HPDE6-E6E7 (cell line): ENCODE measurements at regions not wholly inside any gene's neighbourhood (a gene's known extent, or its start where the extent isn't known, plus 50 kb on each side); places are given as distances from the start of the nearest gene placed in this dataset.

ENCODE experiments used
- DNase-seq: peaks from one replicate; pipeline ENCODE4 v3.0.0; 2011; ENCODE audit warnings: missing footprints; ENCODE audit errors: extremely low spot score

DNA sequence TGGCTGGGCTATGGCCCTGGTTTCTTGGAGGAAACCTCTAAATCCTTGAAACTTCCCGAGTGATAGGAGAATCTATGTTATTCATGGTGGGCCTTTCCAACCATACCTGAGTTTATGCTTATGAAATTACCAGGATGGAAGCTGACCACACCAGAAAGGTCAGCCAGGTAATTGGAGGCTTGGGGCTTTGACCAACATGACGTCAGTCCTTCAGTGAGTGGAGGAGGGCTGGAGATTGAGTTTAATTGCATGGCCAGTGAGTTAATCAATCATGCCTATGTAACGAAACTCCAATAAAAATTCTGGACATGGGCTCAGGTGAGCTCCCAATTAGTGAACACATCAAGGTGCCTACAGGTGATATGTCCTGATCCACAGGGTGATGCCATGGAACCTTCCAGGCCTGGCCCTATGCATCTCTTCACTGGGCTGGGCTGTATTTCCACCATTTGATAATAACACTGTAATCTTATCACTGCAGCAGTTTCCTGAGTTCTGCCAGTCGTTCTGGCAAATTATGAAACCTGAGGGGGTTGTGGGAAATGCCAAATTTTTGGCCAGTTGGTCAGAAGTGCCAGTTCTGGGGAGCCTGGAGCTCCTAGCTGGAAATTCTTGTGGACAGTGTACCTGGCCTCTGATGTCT, 106.5 kb downstream of the CDH26 start:
- no peak for DNase-seq

DNA sequence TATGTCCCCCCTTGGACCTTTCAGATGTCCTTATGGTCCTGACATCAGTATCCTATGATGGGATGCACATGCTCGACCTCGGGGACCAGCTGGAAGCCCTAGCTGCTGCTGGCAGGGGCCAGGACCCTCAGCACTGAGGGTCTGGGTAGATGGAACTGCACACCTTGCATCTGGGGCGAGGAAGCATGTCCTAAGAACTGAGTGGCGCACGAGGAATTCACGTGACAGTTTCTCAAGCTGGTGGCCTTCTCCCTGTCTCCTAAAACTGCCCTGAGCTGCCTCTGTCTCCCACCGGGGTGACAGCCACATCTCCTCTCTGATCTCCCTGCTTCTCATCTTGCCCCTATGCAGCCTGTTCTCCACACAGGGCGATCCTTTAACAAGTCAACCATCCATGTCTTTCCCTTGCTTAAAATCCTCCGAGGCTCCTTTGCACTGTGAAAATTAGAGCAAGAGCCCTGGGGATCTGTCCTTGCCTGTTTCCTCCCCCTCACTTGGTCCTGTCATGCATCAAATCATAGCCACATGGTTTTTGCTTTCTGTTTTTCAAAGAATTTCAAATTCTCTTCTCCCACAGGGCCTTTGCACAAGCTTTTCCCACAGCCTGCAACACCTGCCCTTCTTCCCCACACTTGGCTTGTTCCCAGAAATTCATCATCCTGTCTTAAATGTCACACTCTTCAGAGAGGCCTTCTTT, 107.7 kb downstream of the CDH26 start:
- no peak for DNase-seq

DNA sequence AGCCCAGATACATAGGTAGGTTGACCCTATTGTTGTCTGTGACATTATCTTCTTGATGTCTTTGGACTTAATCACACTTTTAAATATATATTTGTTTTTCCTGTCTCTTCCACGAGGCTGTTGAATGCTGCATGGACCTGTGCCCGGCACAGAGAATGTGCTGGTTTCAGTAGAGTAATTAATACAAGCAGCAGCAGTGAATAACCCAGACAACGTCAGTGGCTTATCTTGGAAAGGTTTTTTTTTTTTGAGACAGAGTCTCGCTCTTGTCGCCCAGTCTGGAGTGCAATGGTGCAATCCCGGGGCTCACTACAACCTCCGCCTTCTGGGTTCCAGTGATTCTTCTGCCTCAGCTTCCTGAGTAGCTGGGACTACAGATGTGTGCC, 108.2 kb downstream of the CDH26 start:
- DNase-seq = no peak

- DNase-seq = no peak
These were observed 110.3 kb downstream of the CDH26 start for GRCh38 chr20:60068509-60068908.

DNA sequence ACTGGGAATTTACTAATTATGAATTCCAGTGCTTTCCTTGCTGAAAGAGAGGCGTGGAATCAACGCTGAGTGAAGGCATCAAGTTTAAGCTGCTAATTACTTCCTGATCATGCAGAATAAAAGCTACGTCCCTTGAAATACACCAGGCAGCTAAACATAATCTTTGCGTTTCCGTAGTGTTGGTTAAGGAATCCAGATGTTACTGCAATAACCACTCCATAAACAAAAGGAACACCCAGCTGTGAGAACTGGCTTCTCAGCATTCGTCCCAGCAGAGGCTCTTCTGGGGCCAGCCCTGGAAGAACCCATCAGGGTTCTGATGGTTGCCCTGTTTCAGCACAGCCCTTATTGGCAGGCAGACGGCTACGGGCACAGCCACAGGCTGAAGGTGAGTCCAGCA, 111.4 kb downstream of the CDH26 start:
- DNase-seq = no peak

- no peak for DNase-seq
These were observed 112.6 kb downstream of the CDH26 start for GRCh38 chr20:60070791-60071190.

DNA sequence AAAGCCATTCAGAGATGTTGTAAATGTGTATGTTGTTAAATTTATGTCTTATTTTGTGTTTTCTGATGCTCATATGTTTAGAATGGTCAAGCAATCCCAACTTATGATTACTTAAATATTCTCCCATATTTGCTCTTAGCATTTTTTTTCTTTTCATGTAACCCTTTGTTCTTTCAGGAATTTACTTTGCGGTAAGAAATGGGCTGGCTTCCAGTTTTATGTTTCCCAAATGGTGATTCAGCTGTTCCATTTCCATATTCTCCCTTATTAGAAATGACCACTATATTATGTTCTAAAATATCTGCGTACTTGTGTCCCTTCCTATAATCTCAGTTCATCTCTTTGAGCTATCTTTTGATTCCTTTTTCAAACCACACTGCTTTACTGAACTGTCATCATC, 113.7 kb downstream of the CDH26 start:
- no peak for DNase-seq

DNA sequence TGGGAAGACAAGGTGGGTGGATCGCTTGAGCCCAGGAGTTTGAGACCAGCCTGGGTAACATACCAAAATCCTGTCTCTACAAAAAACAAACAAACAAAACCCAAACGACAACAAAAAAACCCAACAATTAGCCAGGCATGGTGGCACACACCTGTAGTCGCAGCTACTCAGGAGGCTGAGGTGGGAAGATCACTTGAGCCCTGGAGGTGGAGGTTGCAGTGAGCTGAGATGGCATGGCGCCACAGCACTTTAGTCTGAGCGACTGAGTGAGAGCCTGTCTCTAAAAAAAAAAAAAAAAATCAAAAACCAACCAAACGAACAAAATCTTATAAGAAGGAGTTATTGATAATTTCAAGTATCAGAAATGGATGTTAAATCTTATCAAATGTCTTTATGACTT, 114.9 kb downstream of the CDH26 start:
- no peak for DNase-seq

DNA sequence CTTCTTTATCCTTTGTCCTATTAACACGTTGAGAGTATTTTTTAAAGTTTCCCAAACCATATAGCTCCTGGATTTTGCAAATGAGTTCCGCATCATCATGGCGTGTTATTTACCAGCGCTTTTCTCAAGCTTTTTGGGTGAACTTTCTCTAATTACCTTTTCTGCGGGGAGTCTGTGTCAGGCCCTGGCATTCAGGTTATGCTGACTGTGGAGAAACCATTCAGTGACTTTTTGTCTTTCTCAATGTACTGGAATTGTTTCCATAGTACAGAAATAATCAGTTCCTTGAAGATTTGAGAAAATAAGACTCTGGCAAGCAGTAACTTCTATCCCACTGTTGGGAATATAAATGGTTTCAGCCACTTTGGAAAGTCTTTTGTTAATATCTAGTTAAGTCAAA, 115.3 kb downstream of the CDH26 start:
- no peak for DNase-seq

DNA sequence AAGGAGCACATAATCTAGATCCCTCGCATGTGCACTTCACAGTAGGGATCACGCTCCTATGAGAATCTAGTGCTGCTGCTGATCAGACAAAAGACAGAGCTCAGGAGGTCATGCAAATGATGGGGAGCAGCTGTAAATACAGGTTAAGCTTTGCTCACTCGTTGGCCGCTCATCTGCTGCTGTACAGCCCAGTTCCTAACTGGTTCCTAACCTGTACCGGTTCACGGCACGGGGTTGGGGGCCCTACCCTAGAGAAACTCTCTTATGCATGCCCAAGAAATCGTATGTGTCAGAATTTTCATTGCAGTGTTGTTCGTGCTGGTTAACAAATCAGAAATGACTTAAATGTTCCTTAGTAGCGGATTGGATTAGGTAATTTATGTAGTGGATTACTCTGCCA, 116.1 kb downstream of the CDH26 start:
- no peak for DNase-seq

- peak; percentile 90 for DNase-seq
These were observed 120.4 kb downstream of the CDH26 start for GRCh38 chr20:60078351-60079250.

- no peak for DNase-seq
These were observed 122.2 kb downstream of the CDH26 start for GRCh38 chr20:60080401-60080800.

DNA sequence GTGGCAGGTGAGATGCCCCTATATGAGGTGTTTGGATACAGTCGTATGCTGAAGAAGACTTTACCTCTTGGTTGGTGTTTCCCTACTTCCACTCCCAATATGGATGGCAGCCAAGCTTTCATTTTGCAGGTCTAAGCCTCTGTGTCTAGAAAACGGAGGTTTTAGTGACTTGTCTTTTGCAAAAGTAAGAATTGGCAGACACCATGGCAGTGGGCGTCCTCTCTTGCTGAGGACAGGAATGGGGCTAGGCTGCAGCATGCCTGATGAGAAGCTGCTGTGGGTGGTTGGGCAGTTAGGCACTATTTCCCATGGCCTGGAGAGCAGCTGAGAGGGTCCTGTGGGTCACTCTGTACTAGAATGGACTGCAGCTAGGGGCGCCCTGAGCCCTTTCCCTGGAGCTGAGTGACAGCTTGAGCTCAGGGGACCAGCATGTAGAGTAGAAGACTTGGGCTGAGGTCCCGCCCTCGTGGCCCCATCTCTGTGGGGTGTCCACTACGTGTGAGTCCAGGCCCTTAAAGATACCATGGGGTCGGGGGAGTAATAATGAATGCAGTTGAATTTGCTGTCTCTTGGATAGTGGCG, 127.4 kb downstream of the CDH26 start:
- no peak for DNase-seq

DNA sequence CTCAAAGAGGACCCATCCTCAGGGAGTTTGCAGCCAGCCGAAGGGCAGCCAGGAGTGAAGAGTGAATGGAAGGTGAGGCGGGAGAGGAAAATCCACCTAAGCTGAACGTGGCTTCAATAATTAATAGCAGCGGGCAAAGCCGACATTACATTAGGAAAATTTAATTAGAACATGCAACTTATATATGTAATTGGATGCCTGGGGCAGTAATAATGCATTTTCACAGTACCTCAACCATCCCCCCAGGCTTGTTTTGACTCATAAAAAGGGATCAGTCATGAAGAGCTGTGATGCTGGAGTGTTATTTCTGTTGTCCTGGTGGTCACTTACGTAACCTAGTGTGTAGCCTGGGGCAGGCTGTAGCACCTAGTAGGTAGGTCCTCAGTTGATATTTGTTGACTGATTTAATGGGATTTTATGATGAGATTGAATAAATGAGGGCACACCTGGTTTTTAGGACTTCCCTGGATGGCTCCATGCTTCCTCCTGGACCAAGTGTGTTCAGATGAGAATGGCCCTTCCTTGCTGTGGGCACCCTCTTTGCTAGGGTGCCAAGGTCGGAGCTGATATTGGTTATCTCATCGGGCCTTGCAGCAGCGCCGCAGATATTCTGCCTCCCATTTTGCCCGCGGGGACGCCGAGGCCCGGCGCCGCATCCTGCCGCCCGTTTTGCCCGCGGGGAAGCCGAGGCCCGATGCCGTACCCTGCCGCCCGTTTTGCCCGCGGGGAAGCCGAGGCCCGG, 128.8 kb downstream of the CDH26 start:
- DNase-seq = no peak

DNA sequence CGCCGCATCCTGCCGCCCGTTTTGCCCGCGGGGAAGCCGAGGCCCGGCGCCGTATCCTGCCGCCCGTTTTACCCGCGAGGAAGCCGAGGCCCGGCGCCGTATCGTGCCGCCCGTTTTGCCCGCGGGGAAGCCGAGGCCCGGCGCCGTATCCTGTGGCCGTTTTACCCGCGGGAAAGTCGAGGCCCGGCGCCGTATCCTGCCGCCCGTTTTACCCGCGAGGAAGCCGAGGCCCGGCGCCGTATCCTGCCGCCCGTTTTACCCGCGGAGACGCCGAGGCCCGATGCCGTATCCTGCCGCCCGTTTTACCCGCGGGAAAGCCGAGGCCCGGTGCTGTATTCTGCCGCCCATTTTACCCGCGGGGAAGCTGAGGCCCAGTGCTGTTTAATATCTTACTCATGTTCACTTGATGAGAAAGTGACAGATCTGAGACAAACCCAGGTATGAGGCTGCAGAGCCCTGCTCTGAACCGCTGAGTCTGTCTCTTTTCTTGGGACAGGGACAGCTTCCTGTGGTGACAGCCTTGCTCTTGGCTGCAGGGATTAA, 129.4 kb downstream of the CDH26 start:
- DNase-seq = no peak

DNA sequence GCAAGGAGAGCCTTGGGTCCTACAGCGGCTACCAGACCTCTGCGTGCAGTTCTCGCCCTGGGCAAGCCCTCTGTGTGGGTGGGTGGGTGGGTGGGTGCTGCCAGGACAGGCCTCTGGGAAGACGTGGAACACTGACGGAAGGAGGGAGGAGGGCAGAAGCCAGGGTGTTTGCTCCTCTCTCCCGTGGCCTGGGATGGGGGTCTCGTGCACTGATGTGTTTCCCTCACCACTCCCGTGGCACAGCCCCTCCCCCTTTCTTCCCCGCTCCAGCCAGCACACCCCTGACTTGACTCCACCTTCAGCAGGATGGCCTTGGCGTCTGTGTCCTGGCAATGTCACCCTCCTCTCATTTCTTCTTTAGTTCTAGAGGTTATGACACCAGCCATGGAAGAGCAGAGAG, 130.0 kb downstream of the CDH26 start:
- no peak for DNase-seq

DNA sequence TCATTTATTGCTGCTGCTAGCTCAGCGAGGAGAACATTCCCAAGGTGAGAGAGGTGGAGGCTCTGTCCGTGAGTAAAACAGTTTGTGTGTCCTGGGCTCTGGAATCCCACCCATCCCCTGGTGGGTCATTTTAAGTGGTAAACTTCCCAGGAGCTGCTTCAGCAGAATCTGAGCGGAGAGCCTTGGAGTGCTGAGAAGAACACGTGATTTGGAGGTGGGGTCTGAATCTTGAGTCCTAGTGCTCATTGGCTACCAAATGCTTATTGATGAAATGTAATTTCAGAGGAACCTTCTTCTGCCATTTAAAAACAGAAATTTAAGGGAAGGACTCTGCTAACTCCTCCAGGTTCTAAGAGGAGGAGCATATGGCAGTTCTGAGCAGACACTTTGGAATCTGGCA, 132.4 kb downstream of the CDH26 start:
- DNase-seq = no peak

DNA sequence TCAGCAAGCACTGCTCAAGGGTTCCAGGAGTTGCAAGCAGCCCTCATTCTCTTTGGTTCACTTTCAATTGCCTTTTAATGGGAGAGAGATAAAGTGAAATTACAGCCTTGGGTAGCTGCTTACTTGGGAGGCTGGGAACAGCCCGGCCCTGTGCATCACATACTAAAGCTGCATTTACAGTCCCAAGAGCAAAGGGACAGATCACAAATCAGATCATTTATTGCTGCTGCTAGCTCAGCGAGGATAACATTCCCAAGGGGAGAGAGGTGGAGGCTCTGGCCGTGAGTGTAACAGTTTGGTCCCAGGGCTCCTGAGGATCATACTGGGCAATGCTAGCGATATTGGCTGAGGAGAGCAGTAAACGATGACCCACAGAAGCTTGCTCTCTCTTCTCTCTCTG, 133.1 kb downstream of the CDH26 start:
- DNase-seq = no peak

DNA sequence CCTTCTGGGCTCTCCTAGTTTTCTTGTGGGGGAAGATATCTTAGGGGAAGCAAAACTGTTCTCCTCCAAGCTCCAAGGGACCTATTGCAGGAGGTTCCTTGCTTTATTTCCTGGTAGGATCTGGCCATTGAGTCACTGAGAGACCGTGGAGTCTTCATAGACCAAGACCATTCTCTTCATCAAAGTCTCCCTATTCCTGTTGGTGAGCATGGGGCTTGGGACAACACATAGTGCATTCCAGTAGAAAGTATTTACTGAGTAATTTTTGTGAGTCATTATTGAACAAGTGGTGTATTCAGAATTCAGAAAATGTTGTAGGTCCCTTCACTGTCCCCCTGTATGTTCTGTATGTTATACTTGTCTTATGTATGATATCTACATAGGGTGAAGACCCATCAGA, 133.6 kb downstream of the CDH26 start:
- no peak for DNase-seq

DNA sequence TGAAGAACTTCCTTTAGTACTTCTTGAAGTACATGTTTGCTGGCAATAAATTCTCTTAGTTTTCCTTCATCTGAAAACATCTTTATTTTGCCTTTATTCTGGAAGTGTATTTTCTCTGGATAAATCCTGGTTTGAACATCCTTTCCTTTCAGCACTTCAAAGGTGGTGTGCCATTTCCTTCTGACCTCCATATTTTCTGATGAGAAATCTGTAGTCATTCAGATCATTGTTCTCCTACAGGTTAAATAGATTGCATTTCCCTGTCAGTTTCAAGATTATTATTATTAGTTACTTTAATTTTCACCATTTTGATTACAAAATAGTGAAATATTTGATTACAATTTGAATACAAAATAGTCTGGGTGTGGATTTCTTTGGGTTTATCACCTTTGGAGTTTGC, 134.5 kb downstream of the CDH26 start:
- DNase-seq = no peak

- DNase-seq = no peak
These were observed 137.2 kb downstream of the CDH26 start for GRCh38 chr20:60095456-60095855.
